H1 (cell line): ENCODE measurements at regions not wholly inside any gene's neighbourhood (a gene's known extent, or its start where the extent isn't known, plus 50 kb on each side); places are given as distances from the start of the nearest gene placed in this dataset.
A peak's percentile ranks its signal among the peaks of the same experiment; 100 is the strongest.

Experiments
- CTCF ChIA-PET: fragments of 300-600 bp; sonication (Branson Sonifier 250); formaldehyde crosslinking; loops from one replicate; lab custom pipeline; 2021; ENCODE audit not compliant: partially characterized antibody; lab: Charles Lee
- POLR2A ChIA-PET: fragments of 300-600 bp; sonication (Branson Sonifier 250); formaldehyde crosslinking; loops from one replicate; lab custom pipeline; 2021; ENCODE audit warnings: inconsistent platforms; ENCODE audit not compliant: partially characterized antibody; lab: Charles Lee
- DNase-seq, 2 experiments: peaks; one replicate each; pipeline versions ENCODE4 v3.0.0 to v3.0.0-alpha.2; 2010 to 2022; ENCODE audit warnings: low spot score in 2 of 2, low read depth in 1 of 2, mixed read lengths in 1 of 2
- FAIRE-seq: peaks from 2 replicates; lab custom pipeline; 2011; peaks lifted over from hg19 to GRCh38; lab: Jason Lieb, UNC
- H2AFZ ChIP-seq: 2 replicates; pipeline ENCODE4 v1.8.1; 2012; ENCODE audit warnings: low read length, inconsistent platforms
- H2AK5ac ChIP-seq: 2 replicates; pipeline ENCODE4 v1.6.1; 2013; ENCODE audit warnings: low read depth, low read length
- H2BK120ac ChIP-seq: replicated peaks from 2 replicates; pipeline ENCODE3; 2013; ENCODE audit warnings: low read depth, low read length, inconsistent platforms
- H2BK12ac ChIP-seq: 2 replicates; pipeline ENCODE4 v1.6.1; 2013; ENCODE audit warnings: low read depth, low read length
- H2BK15ac ChIP-seq: 2 replicates; pipeline ENCODE4 v1.6.1; 2013; ENCODE audit warnings: low read length
- H2BK20ac ChIP-seq: 2 replicates; pipeline ENCODE4 v1.6.1; 2013; ENCODE audit warnings: low read length
- H2BK5ac ChIP-seq: 2 replicates; pipeline ENCODE4 v1.6.1; 2013; ENCODE audit warnings: low read depth, low read length
- H3K14ac ChIP-seq: 2 replicates; pipeline ENCODE4 v1.6.1; 2013; ENCODE audit warnings: inconsistent platforms; ENCODE audit not compliant: insufficient read length
- H3K18ac ChIP-seq: 2 replicates; pipeline ENCODE4 v1.6.1; 2013; ENCODE audit warnings: low read length; ENCODE audit errors: extremely low read depth
- H3K23ac ChIP-seq: 2 replicates; pipeline ENCODE4 v1.6.1; 2013; ENCODE audit warnings: inconsistent platforms; ENCODE audit not compliant: insufficient read length
- H3K23me2 ChIP-seq: 2 replicates; pipeline ENCODE4 v1.6.1; 2013; ENCODE audit warnings: low read depth, low read length
- H3K27ac ChIP-seq: 2 replicates; pipeline ENCODE4 v1.6.1; 2011; ENCODE audit warnings: low read depth, low read length, inconsistent platforms
- H3K27me3 ChIP-seq, 4 experiments: replicated peaks in 1 of 4; 1 replicate in 1 of 4; 2 replicates in 3 of 4; pipeline versions ENCODE4 v1.6.1 to v1.8.1; 2011 to 2013; ENCODE audit warnings: low read length in 3 of 4, mild to moderate bottlenecking in 3 of 4, inconsistent platforms in 2 of 4, mixed read lengths in 2 of 4, moderate library complexity in 1 of 4; ENCODE audit not compliant: control insufficient read depth in 3 of 4, insufficient read depth in 3 of 4; ENCODE audit errors: extremely low read depth in 1 of 4
- H3K36me3 ChIP-seq, 4 experiments: 2 replicates each; pipeline versions ENCODE4 v1.6.1 to v1.8.1; 2011 to 2013; ENCODE audit warnings: mild to moderate bottlenecking in 4 of 4, low read length in 3 of 4, moderate library complexity in 2 of 4, control low read depth in 1 of 4, inconsistent platforms in 1 of 4; ENCODE audit not compliant: insufficient read depth in 4 of 4, control insufficient read depth in 2 of 4
- H3K4ac ChIP-seq: replicated peaks from 2 replicates; pipeline ENCODE3; 2013; ENCODE audit warnings: low read length, low read depth, mixed read lengths, inconsistent platforms; ENCODE audit not compliant: insufficient read length
- H3K4me1 ChIP-seq, 4 experiments: replicated peaks in 1 of 4; 1 replicate in 1 of 4; 2 replicates in 3 of 4; pipeline versions ENCODE4 v1.6.1 to v1.8.1; 2011 to 2013; ENCODE audit warnings: low read length in 3 of 4, inconsistent platforms in 2 of 4, mixed read lengths in 1 of 4; ENCODE audit not compliant: insufficient read depth in 4 of 4, control insufficient read depth in 3 of 4
- H3K4me2 ChIP-seq, 2 experiments: 2 replicates each; pipeline versions ENCODE4 v1.6.1 to v1.8.1; 2011 to 2013; ENCODE audit warnings: low read depth in 2 of 2, low read length in 2 of 2, control low read depth in 1 of 2, inconsistent platforms in 1 of 2, mild to moderate bottlenecking in 1 of 2; ENCODE audit not compliant: insufficient read depth in 1 of 2
- H3K4me3 ChIP-seq, 4 experiments: fragments of 200-600, 300-600 bp in 1 of 4; sonication (generic), shearing (Covaris generic), sonication (Bioruptor Twin) in 1 of 4; 2 replicates each; pipeline versions ENCODE4 v1.5.1 to v1.8.1; 2011 to 2016; ENCODE audit warnings: low read length in 4 of 4, low read depth in 3 of 4, control low read depth in 2 of 4, inconsistent platforms in 2 of 4, mild to moderate bottlenecking in 2 of 4, mixed read lengths in 1 of 4, moderate library complexity in 1 of 4; ENCODE audit not compliant: insufficient read depth in 2 of 4; ENCODE audit errors: extremely low read depth in 1 of 4
- H3K56ac ChIP-seq: replicated peaks from 2 replicates; pipeline ENCODE3; 2013; ENCODE audit warnings: low read depth, mild to moderate bottlenecking, mixed read lengths, low read length, inconsistent platforms; ENCODE audit not compliant: insufficient read length
- H3K79me1 ChIP-seq: 2 replicates; pipeline ENCODE4 v1.6.1; 2013; ENCODE audit warnings: low read depth, low read length, control low read depth
- H3K79me2 ChIP-seq, 2 experiments: 2 replicates each; pipeline versions ENCODE4 v1.6.1 to v1.8.1; 2012 to 2013; ENCODE audit warnings: low read length in 2 of 2, mild to moderate bottlenecking in 2 of 2, inconsistent platforms in 1 of 2; ENCODE audit not compliant: insufficient read depth in 2 of 2, control insufficient read depth in 1 of 2
- H3K9ac ChIP-seq, 4 experiments: replicated peaks in 1 of 4; 1 replicate in 1 of 4; 2 replicates in 3 of 4; pipeline versions ENCODE4 v1.6.1 to v1.8.1; 2011 to 2013; ENCODE audit warnings: low read depth in 3 of 4, low read length in 3 of 4, control low read depth in 2 of 4, mild to moderate bottlenecking in 2 of 4, moderate library complexity in 2 of 4, inconsistent platforms in 1 of 4; ENCODE audit errors: extremely low read depth in 1 of 4
- H3K9me3 ChIP-seq, 2 experiments: 2 replicates each; pipeline versions ENCODE4 v1.6.1 to v1.8.1; 2012 to 2013; ENCODE audit warnings: mild to moderate bottlenecking in 2 of 2, moderate library complexity in 2 of 2, control low read depth in 1 of 2, inconsistent platforms in 1 of 2, low read depth in 1 of 2, low read length in 1 of 2, mixed read lengths in 1 of 2; ENCODE audit not compliant: insufficient read depth in 2 of 2
- H4K20me1 ChIP-seq, 2 experiments: replicated peaks in 1 of 2; 2 replicates each; pipeline versions ENCODE3 to v1.8.1; 2011 to 2013; ENCODE audit warnings: inconsistent platforms in 2 of 2, low read length in 2 of 2, mild to moderate bottlenecking in 1 of 2; ENCODE audit not compliant: insufficient read depth in 2 of 2, control insufficient read depth in 1 of 2
- H4K5ac ChIP-seq: 2 replicates; pipeline ENCODE4 v1.6.1; 2013; ENCODE audit warnings: low read length, low read depth, mixed read lengths, inconsistent platforms; ENCODE audit not compliant: insufficient read length
- H4K8ac ChIP-seq: 2 replicates; pipeline ENCODE4 v1.8.0; 2013; ENCODE audit warnings: mild to moderate bottlenecking, moderate library complexity, low read length, inconsistent platforms; ENCODE audit not compliant: insufficient read depth; ENCODE audit errors: extremely low read depth
- H4K91ac ChIP-seq: replicated peaks from 2 replicates; pipeline ENCODE3; 2013; ENCODE audit warnings: low read length, mixed read lengths, inconsistent platforms; ENCODE audit not compliant: insufficient read length
- EGR1 ChIP-seq: IDR thresholded peaks from 2 replicates; pipeline ENCODE4 v1.6.1; 2011; ENCODE audit warnings: low read depth, low read length, borderline replicate concordance
- TCF12 ChIP-seq: IDR thresholded peaks from 2 replicates; pipeline ENCODE4 v1.6.1; 2011; ENCODE audit warnings: low read depth, mild to moderate bottlenecking, low read length
- WGBS, 2 experiments: shearing (Covaris generic) in 1 of 2; methylation state at CpG; one replicate each; pipeline versions ENCODE4 v1.1.6 to v1.1.7; 2013 to 2015; ENCODE audit warnings: low lambda C conversion rate in 2 of 2, mixed read lengths in 2 of 2, inconsistent platforms in 1 of 2, low coverage in 1 of 2, missing lambda C conversion rate in 1 of 2; ENCODE audit not compliant: insufficient replicate concordance in 2 of 2, insufficient coverage in 1 of 2, insufficient read length in 1 of 2; ENCODE audit errors: extremely low coverage in 1 of 2, missing lambda C conversion rate in 1 of 2; 5-methylcytosine and 5-hydroxymethylcytosine counted together

DNA sequence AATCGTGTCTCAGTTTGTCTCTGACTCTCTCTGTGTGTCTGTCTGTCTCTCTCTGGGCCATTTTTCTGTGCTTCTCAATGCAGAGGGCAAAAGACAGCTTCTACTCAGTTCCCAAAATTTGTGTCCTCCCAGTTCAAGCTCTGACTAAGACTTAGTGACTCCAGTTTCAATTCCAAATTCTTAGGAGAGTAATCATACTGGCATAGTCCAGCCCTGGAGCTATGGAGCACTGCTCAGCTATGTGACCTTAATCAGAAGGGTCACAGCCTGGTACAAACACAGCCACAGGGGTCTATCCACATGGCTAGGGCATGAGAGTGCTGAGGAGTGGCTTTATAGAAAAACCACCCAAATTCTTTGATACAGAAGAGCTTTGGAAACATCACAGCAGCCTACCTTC is 91.9 kb downstream of the FOXF2 start:
- H3K4ac ChIP-seq = no peak overlapping the region
- POLR2A ChIA-PET = no interaction called here
- peaks cover 9% of the 10 kb centered on the region; the same call in 1 of the 2 replicates for H3K23me2 ChIP-seq
- H3K23ac ChIP-seq = no peak overlapping the region
- no peak overlapping the region for H2BK20ac ChIP-seq
- no peaks in the 10 kb centered on the region for H3K36me3 ChIP-seq
- H2BK120ac ChIP-seq = no peak overlapping the region
- H3K9me3 ChIP-seq = no peaks in the 10 kb centered on the region
- no peak overlapping the region for H2BK5ac ChIP-seq
- no peak overlapping the region for H3K56ac ChIP-seq
- no peaks in the 10 kb centered on the region for H3K4me1 ChIP-seq
- CTCF ChIA-PET = interaction anchor here (0.7 to 1.4 kb wide), 4 partner anchors 10 to 43 kb away, joined by 3 to 6 read pairs (median 3); no protein-coding TSS in a partner anchor
- no peak overlapping the region for H3K14ac ChIP-seq
- no peak overlapping the region for H2AFZ ChIP-seq
- no peak overlapping the region for H3K4me3 ChIP-seq
- no peak overlapping the region for H2BK12ac ChIP-seq
- peaks cover 0 to 4% of the 10 kb centered on the region in 2 experiments for H4K20me1 ChIP-seq
- no peaks in the 10 kb centered on the region for H3K79me1 ChIP-seq
- TF ChIP-seq EGR1 (no peak), TCF12 (no peak)
- no peak overlapping the region for H3K4me2 ChIP-seq
- H2AK5ac ChIP-seq = no peak overlapping the region
- H3K79me2 ChIP-seq = no peaks in the 10 kb centered on the region
- WGBS, 2 experiments = 85% methylated on average over 1 of the region's 1 CpG; no CpG with 5 or more reads in 1 of the 2 experiments
- H3K9ac ChIP-seq = no peak overlapping the region
- FAIRE-seq (no peak), DNase-seq (no peak)
- no peak overlapping the region for H4K91ac ChIP-seq
- H2BK15ac ChIP-seq = 0 out of 2 replicates have a peak overlapping the region, but pooled peaks have one; percentile 46
- H4K5ac ChIP-seq = no peak overlapping the region
- H4K8ac ChIP-seq = no peak overlapping the region
- no peak overlapping the region for H3K27ac ChIP-seq
- H3K27me3 ChIP-seq = no peaks in the 10 kb centered on the region
- H3K18ac ChIP-seq = no peak overlapping the region
